ENCODE measurements at regions not wholly inside any gene's neighbourhood (a gene's known extent, or its start where the extent isn't known, plus 50 kb on each side); places are given as distances from the start of the nearest gene placed in this dataset.
"Not testable (repeated sequence)": the region's sequence is repeated elsewhere in the genome, so short reads cannot be mapped to it uniquely, and the experiment has no call there.

- DNase-seq (ENCODE audit: low read depth in 2 of 2), result no peak
Observed at GRCh38 chr4:23959396-23960148, 69.7 kb upstream of the PPARGC1A start.

DNA sequence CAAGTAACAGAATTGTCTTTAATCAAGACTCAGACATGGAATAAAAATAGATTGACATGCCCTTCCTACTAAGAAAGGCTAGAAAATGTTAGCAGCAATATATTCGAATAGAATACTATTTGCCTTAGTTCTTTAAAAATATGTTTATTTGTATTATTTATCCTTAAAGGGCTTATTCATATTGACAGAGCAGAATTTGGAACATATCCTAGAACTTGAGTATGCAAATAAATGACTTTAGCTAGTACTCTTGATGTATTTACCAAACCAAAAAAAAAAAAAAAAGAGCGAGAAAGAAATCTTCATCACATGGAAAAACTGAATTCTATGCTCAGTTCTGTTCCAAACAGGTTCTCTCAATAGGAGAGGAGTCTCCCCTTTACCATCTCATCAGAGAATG is 68.9 kb upstream of the PPARGC1A start:
- DNase-seq (ENCODE audit: low read depth in 2 of 2), result no peak

GRCh38 chr4:23957465-23957864 is 67.6 kb upstream of the PPARGC1A start:
- DNase-seq (ENCODE audit: low read depth in 2 of 2), result no peak

DNA sequence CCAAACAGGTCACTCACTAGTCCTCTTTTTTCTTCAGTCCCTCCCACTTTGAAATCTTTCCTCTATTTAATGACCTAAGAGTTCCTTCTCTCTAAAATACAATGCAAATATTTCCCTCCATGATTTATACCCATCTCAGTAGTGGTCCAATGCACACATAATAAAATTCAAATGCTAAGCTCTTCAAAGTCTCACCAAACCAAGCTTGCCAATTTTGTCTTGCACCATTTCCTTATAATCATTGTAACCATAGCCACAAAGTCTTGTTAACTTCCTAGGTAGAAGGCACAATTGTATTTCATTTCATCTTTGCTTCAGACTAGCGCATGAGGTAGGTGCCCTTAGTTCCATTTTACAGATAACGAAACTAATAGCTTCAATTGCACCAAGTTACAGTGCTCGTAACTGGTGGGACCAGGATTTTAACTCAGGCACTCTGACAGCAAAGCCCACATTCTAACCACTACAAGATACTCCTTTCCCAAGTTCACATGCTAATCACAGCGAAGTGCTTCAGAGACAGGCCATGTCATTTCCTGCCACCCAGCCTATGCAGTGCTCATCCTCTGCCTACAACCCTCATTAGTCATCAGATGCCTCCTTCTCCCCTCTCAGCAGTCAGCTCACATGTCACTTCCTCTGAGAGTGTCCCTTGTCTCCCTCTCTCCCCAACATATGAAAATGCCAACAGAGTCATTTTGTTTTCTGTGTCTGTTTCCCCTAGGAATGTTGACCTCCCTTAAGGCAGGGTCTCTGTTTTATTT is 66.9 kb upstream of the PPARGC1A start:
- DNase-seq (ENCODE audit: low read depth in 2 of 2), result no peak

GRCh38 chr4:23952258-23952657 is 62.4 kb upstream of the PPARGC1A start:
- no peak for DNase-seq (ENCODE audit: low read depth in 2 of 2)

DNA sequence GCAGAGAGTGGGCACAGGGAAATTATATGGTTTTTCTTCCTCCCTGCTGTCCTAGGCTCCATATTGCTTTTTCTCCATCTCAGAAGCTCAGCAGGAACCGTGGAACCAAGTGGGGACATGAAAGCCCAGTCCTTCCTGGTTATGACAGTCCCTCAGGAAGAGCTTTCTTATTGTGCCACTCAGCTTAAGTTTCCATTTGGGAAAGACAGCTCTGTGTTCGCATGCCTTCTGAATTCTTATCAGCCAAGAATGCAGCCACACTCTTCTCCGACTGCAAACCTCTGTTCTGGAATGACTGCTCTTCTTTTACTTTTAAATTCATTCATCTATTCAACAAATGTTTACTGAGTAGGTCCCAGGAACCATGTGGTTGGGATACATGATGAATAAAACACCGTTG is 58.0 kb upstream of the PPARGC1A start:
- no peak for DNase-seq (ENCODE audit: low read depth in 2 of 2)

DNA sequence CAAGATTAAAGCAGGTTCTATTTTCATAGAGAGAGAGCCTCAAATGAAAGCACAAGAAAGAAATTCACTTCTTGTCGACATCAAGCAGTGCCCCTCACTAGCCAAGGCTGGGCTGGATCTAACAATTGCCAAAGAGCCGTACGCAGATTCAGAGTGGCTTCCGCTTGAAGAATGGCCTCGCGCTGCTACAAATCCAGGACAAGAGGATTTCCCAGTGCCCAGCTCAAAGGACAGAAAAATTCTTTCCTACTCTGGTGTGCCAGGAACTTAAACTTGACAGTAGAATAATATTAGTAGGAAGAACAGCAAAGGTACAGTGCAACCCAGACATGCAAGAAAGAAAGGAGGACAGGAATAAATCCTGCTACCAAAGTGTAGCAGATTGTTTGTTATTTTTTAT is 56.5 kb upstream of the PPARGC1A start:
- DNase-seq (ENCODE audit: low read depth in 2 of 2), result no peak

DNA sequence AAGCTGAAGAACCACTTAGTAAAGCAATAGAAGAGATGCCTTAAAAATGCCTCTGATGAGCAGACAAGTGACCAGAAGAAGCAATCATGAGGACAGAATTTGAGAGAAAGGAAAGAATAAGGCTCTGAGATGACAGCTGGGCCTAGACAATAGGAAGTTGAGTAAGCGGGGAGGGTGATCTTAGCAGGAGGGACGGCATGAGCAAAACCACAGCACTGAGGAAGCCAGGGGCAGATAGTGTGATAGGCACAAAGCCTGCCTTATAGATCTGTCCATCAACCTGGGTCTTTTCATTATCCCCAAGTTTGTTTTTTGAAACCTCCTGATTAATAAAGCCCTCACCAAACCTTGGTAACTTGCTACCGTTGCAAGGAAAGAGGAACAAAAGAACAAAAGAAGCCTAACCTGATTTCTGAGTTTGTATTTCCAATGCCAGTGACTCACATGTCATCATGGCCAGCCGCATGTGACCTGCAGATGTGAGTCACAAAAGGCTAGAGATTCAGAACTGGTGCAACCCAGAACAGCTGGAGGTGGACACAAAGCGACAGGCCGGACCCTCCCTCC is 55.7 kb upstream of the PPARGC1A start:
- no peak for DNase-seq (ENCODE audit: low read depth in 2 of 2)

DNA sequence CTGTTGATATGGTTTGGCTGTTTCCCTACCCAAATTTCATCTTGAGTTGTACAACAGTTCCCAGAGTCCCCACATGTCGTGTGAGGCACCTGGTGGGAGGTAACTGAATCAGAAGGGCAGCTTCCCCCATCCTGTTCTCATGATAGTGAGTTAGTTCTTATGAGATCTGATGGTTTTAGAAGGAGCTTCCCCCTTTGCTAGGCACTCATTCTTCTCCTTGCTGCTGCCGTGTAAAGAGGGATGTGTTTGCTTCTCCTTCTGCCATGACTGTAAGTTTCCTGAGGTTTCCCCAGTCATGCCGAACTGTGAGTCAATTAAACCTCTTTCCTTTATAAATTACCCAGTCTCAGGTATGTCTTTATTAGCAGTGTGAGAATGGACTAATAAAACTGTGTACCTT is 54.7 kb upstream of the PPARGC1A start:
- not testable (repeated sequence) for DNase-seq (ENCODE audit: low read depth in 2 of 2)

DNA sequence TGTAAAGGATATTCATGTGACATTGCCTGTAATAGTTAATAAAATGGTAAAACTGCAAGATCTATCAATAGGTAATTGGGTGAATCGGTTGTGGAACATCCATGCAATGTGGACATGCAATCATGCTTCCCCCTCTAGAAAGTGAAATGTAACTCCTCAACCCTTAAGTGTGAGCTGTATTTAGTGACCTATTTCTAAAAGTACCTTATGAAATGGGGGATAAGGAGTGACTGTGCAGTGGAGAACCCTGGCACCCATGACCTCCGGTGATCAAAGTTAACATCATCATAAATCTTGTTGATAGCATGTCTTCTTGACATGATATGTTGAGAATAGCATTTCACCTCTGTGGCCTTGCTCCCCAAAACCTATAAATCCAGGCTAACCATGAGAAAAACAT is 53.6 kb upstream of the PPARGC1A start:
- DNase-seq (ENCODE audit: low read depth in 2 of 2), result no peak

- DNase-seq (ENCODE audit: low read depth in 2 of 2), result no peak
Observed at GRCh38 chr4:23942471-23942870, 52.6 kb upstream of the PPARGC1A start.

Data from dermis microvascular lymphatic vessel endothelial cell (primary cell).